ENCODE measurements at regions not wholly inside any gene's neighbourhood (a gene's known extent, or its start where the extent isn't known, plus 50 kb on each side); places are given as distances from the start of the nearest gene placed in this dataset.

GRCh38 chr1:36602184-36602583 lies 119.5 kb upstream of the CSF3R start:
- TF ChIP-seq, protein P1, sequence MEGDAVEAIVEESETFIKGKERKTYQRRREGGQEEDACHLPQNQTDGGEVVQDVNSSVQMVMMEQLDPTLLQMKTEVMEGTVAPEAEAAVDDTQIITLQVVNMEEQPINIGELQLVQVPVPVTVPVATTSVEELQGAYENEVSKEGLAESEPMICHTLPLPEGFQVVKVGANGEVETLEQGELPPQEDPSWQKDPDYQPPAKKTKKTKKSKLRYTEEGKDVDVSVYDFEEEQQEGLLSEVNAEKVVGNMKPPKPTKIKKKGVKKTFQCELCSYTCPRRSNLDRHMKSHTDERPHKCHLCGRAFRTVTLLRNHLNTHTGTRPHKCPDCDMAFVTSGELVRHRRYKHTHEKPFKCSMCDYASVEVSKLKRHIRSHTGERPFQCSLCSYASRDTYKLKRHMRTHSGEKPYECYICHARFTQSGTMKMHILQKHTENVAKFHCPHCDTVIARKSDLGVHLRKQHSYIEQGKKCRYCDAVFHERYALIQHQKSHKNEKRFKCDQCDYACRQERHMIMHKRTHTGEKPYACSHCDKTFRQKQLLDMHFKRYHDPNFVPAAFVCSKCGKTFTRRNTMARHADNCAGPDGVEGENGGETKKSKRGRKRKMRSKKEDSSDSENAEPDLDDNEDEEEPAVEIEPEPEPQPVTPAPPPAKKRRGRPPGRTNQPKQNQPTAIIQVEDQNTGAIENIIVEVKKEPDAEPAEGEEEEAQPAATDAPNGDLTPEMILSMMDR (conservative IDR thresholded peaks at IDR 0.05; ENCODE audit: low read depth, low read length): no peak
- no peak for TF ChIP-seq POLR2A (IDR thresholded peaks at IDR 0.05; ENCODE audit: low read depth, low read length)
- no peak for TF ChIP-seq BHLHE40 (IDR thresholded peaks at IDR 0.05; ENCODE audit: low read depth, low read length)
- TF ChIP-seq RAD21 (IDR thresholded peaks at IDR 0.05; ENCODE audit: low read length): no peak
- TF ChIP-seq SMC3 (IDR thresholded peaks at IDR 0.05; ENCODE audit: low read depth, low read length): no peak
- no peak for TF ChIP-seq RCOR1 (IDR thresholded peaks at IDR 0.05; ENCODE audit: insufficient replicate concordance, low read length)
- TF ChIP-seq RFX5 (IDR thresholded peaks at IDR 0.05; ENCODE audit: low read depth, low read length): no peak
- no peak for TF ChIP-seq MAFK (IDR thresholded peaks at IDR 0.05; ENCODE audit: low read depth, low read length)

All from IMR-90 (cell line).